Neural cell (in vitro differentiated cells): ENCODE measurements at regions not wholly inside any gene's neighbourhood (a gene's known extent, or its start where the extent isn't known, plus 50 kb on each side); places are given as distances from the start of the nearest gene placed in this dataset.

Source experiments
- H2AFZ ChIP-seq: fragments of 200-600, 300-800 bp; sonication (generic), shearing (Covaris generic); 2 replicates; pipeline ENCODE4 v1.6.0; 2014; ENCODE audit warnings: low read depth, mild to moderate bottlenecking, antibody characterized with exemption, low read length, moderate library complexity
- H3F3A ChIP-seq: fragments of 200-600 bp; shearing (Covaris generic); 2 replicates; pipeline ENCODE4 v1.6.1; 2016; ENCODE audit warnings: mild to moderate bottlenecking, moderate library complexity, mixed read lengths, antibody characterized with exemption, low read length; ENCODE audit not compliant: insufficient read depth, poor library complexity, severe bottlenecking
- H3K27ac ChIP-seq: fragments of 200-600, 300-800 bp; sonication (generic), shearing (Covaris generic); 2 replicates; pipeline ENCODE4 v1.5.1; 2014; ENCODE audit warnings: mild to moderate bottlenecking, low read length, moderate library complexity
- H3K27me3 ChIP-seq: fragments of 300-800, 200-600 bp; sonication (generic), shearing (Covaris generic); 2 replicates; pipeline ENCODE4 v1.6.0; 2014; ENCODE audit warnings: mild to moderate bottlenecking, low read depth, low read length, moderate library complexity; ENCODE audit not compliant: insufficient read depth
- H3K36me3 ChIP-seq: fragments of 300-800, 200-600 bp; sonication (generic), shearing (Covaris generic); 2 replicates; pipeline ENCODE4 v1.5.1; 2014; ENCODE audit warnings: mild to moderate bottlenecking, antibody characterized with exemption, low read length, moderate library complexity; ENCODE audit not compliant: insufficient read depth
- H3K4me2 ChIP-seq: fragments of 300-800, 200-600 bp; sonication (generic), shearing (Covaris generic); 2 replicates; pipeline ENCODE4 v1.6.0; 2014; ENCODE audit warnings: mild to moderate bottlenecking, low read length
- H3K4me3 ChIP-seq: fragments of 300-800, 200-600 bp; sonication (generic), shearing (Covaris generic); 2 replicates; pipeline ENCODE4 v1.5.1; 2014; ENCODE audit warnings: mild to moderate bottlenecking, low read length, moderate library complexity
- H3K79me2 ChIP-seq: fragments of 200-600 bp; shearing (Covaris generic); replicated peaks from 2 replicates; pipeline ENCODE4 v1.6.0; 2014; ENCODE audit warnings: mild to moderate bottlenecking, low read length, moderate library complexity; ENCODE audit not compliant: insufficient read depth
- H3K9ac ChIP-seq: fragments of 300-800, 200-600 bp; sonication (generic), shearing (Covaris generic); 2 replicates; pipeline ENCODE4 v1.6.1; 2016; ENCODE audit warnings: mild to moderate bottlenecking, low read length, mixed read lengths
- H3K9me2 ChIP-seq: fragments of 200-600 bp; shearing (Covaris generic); 2 replicates; pipeline ENCODE4 v1.6.1; 2016; ENCODE audit warnings: mild to moderate bottlenecking, low read length, mixed read lengths; ENCODE audit not compliant: insufficient read depth
- H3K9me3 ChIP-seq: fragments of 200-600, 300-800 bp; sonication (generic), shearing (Covaris generic); 2 replicates; pipeline ENCODE4 v1.6.1; 2016; ENCODE audit warnings: mild to moderate bottlenecking, mixed run types, low read length, moderate library complexity, mixed read lengths
- H4K20me1 ChIP-seq: fragments of 200-600 bp; shearing (Covaris generic); 2 replicates; pipeline ENCODE4 v1.6.1; 2016; ENCODE audit warnings: mild to moderate bottlenecking, mixed run types; ENCODE audit not compliant: insufficient read depth
- CTCF ChIP-seq: fragments of 450-650 bp; IDR thresholded peaks from 2 replicates; pipeline ENCODE4 v1.5.1; 2014; ENCODE audit warnings: antibody characterized with exemption, mild to moderate bottlenecking, moderate library complexity; ENCODE audit not compliant: poor library complexity, severe bottlenecking
- EP300 ChIP-seq: fragments of 450-650 bp; conservative IDR thresholded peaks from 2 replicates; pipeline ENCODE4 v1.6.1; 2014; ENCODE audit warnings: antibody characterized with exemption, mild to moderate bottlenecking, moderate library complexity; ENCODE audit not compliant: poor library complexity, severe bottlenecking
- EZH2 ChIP-seq: fragments of 200-600, 300-800 bp; shearing (Covaris generic), sonication (generic); IDR thresholded peaks from 2 replicates; pipeline ENCODE4 v1.6.1; 2014; ENCODE audit warnings: antibody characterized with exemption, low read length, borderline replicate concordance, mild to moderate bottlenecking; ENCODE audit not compliant: insufficient read depth, poor library complexity, severe bottlenecking
- MXI1 ChIP-seq: fragments of 450-650 bp; conservative IDR thresholded peaks from 2 replicates; pipeline ENCODE4 v1.6.1; 2014; ENCODE audit warnings: antibody characterized with exemption, mild to moderate bottlenecking; ENCODE audit not compliant: poor library complexity, severe bottlenecking
- POLR2AphosphoS5 ChIP-seq: IDR thresholded peaks from 2 replicates; pipeline ENCODE4 v1.6.1; 2012
- RAD21 ChIP-seq: fragments of 450-650 bp; conservative IDR thresholded peaks from 2 replicates; pipeline ENCODE4 v1.6.1; 2014; ENCODE audit warnings: antibody characterized with exemption, mild to moderate bottlenecking, moderate library complexity
- REST ChIP-seq: IDR thresholded peaks from 2 replicates; pipeline ENCODE4 v1.6.1; 2012; ENCODE audit warnings: borderline replicate concordance
- SMC3 ChIP-seq: fragments of 450-650 bp; conservative IDR thresholded peaks from 2 replicates; pipeline ENCODE4 v1.6.1; 2014; ENCODE audit warnings: antibody characterized with exemption, mild to moderate bottlenecking, moderate library complexity; ENCODE audit not compliant: poor library complexity
- TAF1 ChIP-seq: IDR thresholded peaks from 2 replicates; pipeline ENCODE4 v1.6.1; 2012; ENCODE audit warnings: low read depth

GRCh38 chr7:125526958-125527357, 597.3 kb upstream of the POT1 start:
- H3K36me3 ChIP-seq: no peaks in the 10 kb centered on the region
- no peak for TF ChIP-seq TAF1
- TF ChIP-seq POLR2AphosphoS5: no peak
- no peak for TF ChIP-seq REST
- TF ChIP-seq CTCF: no peak
- TF ChIP-seq MXI1: no peak
- no peak for TF ChIP-seq RAD21
- TF ChIP-seq EZH2: no peak
- no peak for TF ChIP-seq SMC3
- TF ChIP-seq EP300: no peak
- H3K9me3 ChIP-seq: no peaks in the 10 kb centered on the region
- H4K20me1 ChIP-seq: no peaks in the 10 kb centered on the region
- no peak overlapping the region for H3K27ac ChIP-seq
- no peak overlapping the region for H3K4me3 ChIP-seq
- H3K9ac ChIP-seq: no peak overlapping the region
- no peak overlapping the region for H3K4me2 ChIP-seq
- no peaks in the 10 kb centered on the region for H3K27me3 ChIP-seq
- H3K79me2 ChIP-seq: no peaks in the 10 kb centered on the region
- no peaks in the 10 kb centered on the region for H3K9me2 ChIP-seq
- no peaks in the 10 kb centered on the region for H3F3A ChIP-seq
- no peak overlapping the region for H2AFZ ChIP-seq

- Histone ChIP-seq H3K4me2 (no peak overlapping the region), H3K4me3 (no peak overlapping the region), H3F3A (no peaks in the 10 kb centered on the region), H3K9me3 (no peaks in the 10 kb centered on the region), H4K20me1 (no peaks in the 10 kb centered on the region), H3K27me3 (no peaks in the 10 kb centered on the region), H3K79me2 (no peaks in the 10 kb centered on the region), H3K9me2 (no peaks in the 10 kb centered on the region), H3K9ac (no peak overlapping the region), H2AFZ (no peak overlapping the region), H3K36me3 (no peaks in the 10 kb centered on the region), H3K27ac (no peak overlapping the region)
- TF ChIP-seq POLR2AphosphoS5 (no peak), CTCF (no peak), SMC3 (no peak), EP300 (no peak), TAF1 (no peak), MXI1 (no peak), REST (no peak), EZH2 (no peak), RAD21 (no peak)
These were observed 596.5 kb upstream of the POT1 start for GRCh38 chr7:125526092-125526491.
